NOMO-1 treated with dmso at 0.1 percent for 144 hours (cell line): ENCODE measurements at regions not wholly inside any gene's neighbourhood (a gene's known extent, or its start where the extent isn't known, plus 50 kb on each side); places are given as distances from the start of the nearest gene placed in this dataset.

ENCODE experiments used
- DNase-seq: peaks from one replicate; lab custom pipeline; 2025; ENCODE audit not compliant: unreplicated experiment; lab: John Stamatoyannopoulos, UW

- no peak for DNase-seq
Measured at GRCh38 chr12:30508205-30508967, 187.3 kb downstream of the IPO8 start.

- DNase-seq = no peak
Measured at GRCh38 chr12:30507576-30507975, 188.1 kb downstream of the IPO8 start.

GRCh38 chr12:30506411-30506810 is 189.3 kb downstream of the IPO8 start:
- no peak for DNase-seq

- DNase-seq = no peak
Measured at GRCh38 chr12:30501718-30502117, 194.0 kb downstream of the IPO8 start.

GRCh38 chr12:30500532-30500931 is 195.1 kb downstream of the IPO8 start:
- no peak for DNase-seq

- DNase-seq = no peak
Measured at GRCh38 chr12:30485230-30485890, 210.3 kb downstream of the IPO8 start.

- DNase-seq = no peak
Measured at GRCh38 chr12:30484658-30485057, 211.0 kb downstream of the IPO8 start.

GRCh38 chr12:30482650-30483049 is 213.0 kb downstream of the IPO8 start:
- DNase-seq = no peak

GRCh38 chr12:30473274-30473673 is 222.4 kb downstream of the IPO8 start:
- no peak for DNase-seq

- DNase-seq = no peak
Measured at GRCh38 chr12:30466093-30466585, 229.5 kb downstream of the IPO8 start.

- DNase-seq = no peak
Measured at GRCh38 chr12:30463636-30464035, 232.0 kb downstream of the IPO8 start.

GRCh38 chr12:30462249-30462648 is 233.4 kb downstream of the IPO8 start:
- no peak for DNase-seq

- DNase-seq = no peak
Measured at GRCh38 chr12:30461026-30461615, 234.5 kb downstream of the IPO8 start.

GRCh38 chr12:30458453-30458852 is 237.2 kb downstream of the IPO8 start:
- no peak for DNase-seq

GRCh38 chr12:30457621-30458289 is 237.9 kb downstream of the IPO8 start:
- DNase-seq = no peak

GRCh38 chr12:30450872-30451271 is 244.8 kb downstream of the IPO8 start:
- no peak for DNase-seq

GRCh38 chr12:30450226-30450625 is 245.4 kb downstream of the IPO8 start:
- DNase-seq = no peak

- peak; percentile 39 for DNase-seq
Measured at GRCh38 chr12:30448038-30448437, 247.6 kb downstream of the IPO8 start.

- no peak for DNase-seq
Measured at GRCh38 chr12:30447061-30447750, 248.5 kb downstream of the IPO8 start.

GRCh38 chr12:30442461-30442860 is 253.2 kb downstream of the IPO8 start:
- DNase-seq = no peak
